HG03060 (cell line): ENCODE measurements at regions not wholly inside any gene's neighbourhood (a gene's known extent, or its start where the extent isn't known, plus 50 kb on each side); places are given as distances from the start of the nearest gene placed in this dataset.
"Not testable (repeated sequence)": the region's sequence is repeated elsewhere in the genome, so short reads cannot be mapped to it uniquely, and the experiment has no call there.

Source experiments
- ATAC-seq: cut with Tn5 transposase; IDR thresholded peaks from one replicate; pipeline ENCODE4 v1.9.1; 2021; ENCODE audit warnings: low read depth, moderate number of reproducible peaks; ENCODE audit not compliant: unreplicated experiment

- ATAC-seq: no peak
Observed at GRCh38 chr6:91082311-91082832, 495.5 kb upstream of the MAP3K7 start.

DNA sequence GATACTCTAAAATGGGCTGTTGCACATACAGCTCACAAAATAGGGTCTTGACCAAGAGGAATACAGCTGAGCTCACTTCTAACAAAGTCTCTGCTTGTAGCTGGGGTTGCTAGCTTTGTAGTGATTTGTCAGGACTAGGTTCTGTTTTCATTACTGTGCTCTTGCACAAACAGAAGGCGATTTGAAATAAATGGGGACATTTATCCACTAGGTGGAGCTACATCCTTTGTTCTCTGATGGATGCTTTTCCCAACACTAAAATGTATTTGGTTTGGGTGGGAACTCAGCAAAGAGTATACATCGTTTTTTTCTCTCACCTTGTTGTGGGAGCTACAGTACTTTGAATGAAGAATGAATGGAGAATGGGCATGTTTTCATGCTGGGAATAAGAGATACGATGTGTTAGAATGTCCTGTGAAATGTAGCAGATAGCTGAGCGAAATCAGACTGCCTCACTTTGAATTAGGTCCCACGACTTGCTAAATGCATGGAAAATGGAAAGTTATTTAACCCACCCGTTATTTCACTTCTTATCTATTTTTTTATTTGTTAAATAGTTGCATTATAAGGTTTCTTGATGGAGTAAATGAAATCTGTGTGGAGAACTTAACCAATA is 494.7 kb upstream of the MAP3K7 start:
- no peak for ATAC-seq

DNA sequence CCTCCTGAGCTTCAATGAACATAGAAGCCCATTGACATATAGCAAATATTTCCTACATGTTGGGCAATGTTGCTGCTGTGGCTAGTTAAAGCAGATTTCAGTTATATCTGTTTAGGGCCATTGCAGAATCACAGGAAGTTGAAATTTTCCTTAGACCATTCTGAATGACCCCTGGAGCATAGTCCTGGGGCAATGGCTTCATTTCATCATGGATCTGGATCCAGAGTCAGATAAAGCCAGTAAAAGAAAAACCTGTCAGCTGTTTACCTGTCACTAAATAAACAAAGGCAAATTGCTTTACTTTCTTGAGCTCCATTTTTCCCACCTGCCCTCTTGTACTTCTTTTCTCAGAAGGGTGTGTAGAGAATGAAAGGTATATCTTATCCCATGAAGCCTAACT is 494.0 kb upstream of the MAP3K7 start:
- no peak for ATAC-seq

- ATAC-seq: no peak
Observed at GRCh38 chr6:91079969-91080368, 493.1 kb upstream of the MAP3K7 start.

- ATAC-seq: no peak
Observed at GRCh38 chr6:91075244-91075976, 488.5 kb upstream of the MAP3K7 start.

- no peak for ATAC-seq
Observed at GRCh38 chr6:91063362-91063761, 476.5 kb upstream of the MAP3K7 start.

GRCh38 chr6:91057689-91058088 is 470.8 kb upstream of the MAP3K7 start:
- no peak for ATAC-seq

- ATAC-seq: no peak
Observed at GRCh38 chr6:91055959-91056358, 469.1 kb upstream of the MAP3K7 start.

- not testable (repeated sequence) for ATAC-seq
Observed at GRCh38 chr6:91052473-91053450, 465.9 kb upstream of the MAP3K7 start.

- no peak for ATAC-seq
Observed at GRCh38 chr6:91045161-91045560, 458.3 kb upstream of the MAP3K7 start.

DNA sequence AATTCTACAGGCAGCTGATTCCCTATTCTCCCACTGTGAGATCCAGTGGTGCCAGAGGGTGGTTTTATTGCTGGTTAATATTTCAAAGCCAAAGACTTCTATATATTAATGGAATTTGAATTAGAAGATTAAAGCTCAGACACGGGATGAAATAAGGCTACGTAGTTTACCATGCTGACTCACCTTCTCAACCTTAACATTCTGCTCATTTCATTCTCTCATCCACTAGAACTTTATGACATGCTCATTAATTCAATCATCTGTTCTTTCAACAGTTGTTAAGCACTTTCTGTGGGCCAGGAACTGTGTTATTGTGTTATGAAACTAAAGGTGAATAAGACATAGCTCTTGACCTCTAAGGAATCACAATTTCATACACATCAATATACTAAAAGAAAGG is 456.9 kb upstream of the MAP3K7 start:
- no peak for ATAC-seq

DNA sequence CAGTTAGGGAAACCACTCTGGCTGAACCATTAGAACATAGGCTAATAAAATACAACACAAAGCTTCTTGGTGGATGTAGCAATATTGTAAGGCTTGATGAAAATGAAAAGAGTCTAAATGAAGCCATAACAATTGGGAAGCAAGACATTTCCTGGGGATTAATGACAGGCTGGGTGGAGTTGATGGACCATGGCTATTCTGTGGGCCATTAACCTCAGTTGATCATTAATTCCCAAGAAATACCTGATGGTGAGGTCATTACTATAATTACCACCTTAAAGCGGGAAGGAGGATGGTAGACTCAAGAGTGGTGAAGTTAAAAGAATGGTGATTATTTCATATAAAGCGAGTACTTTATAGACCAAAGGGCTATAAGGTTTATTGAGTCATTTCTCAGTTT is 455.8 kb upstream of the MAP3K7 start:
- ATAC-seq: no peak

DNA sequence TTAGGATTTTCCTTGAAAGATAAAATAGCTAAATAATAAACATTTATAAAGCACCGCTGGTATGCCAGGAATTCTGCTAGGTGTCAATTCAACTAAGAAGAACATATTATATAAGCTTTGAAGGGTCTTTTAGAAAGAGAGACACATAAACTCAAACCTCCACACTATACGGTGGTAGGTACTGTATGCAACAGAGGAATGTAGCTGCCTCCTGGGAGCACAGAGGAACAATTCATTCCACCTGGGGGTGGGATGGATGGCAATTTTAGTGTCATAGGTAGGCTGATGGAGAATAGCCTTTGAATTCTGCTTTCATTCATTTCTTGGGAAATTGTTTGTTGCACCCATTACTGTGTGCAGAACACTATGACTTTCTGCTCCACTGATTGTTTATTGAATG is 447.1 kb upstream of the MAP3K7 start:
- no peak for ATAC-seq

DNA sequence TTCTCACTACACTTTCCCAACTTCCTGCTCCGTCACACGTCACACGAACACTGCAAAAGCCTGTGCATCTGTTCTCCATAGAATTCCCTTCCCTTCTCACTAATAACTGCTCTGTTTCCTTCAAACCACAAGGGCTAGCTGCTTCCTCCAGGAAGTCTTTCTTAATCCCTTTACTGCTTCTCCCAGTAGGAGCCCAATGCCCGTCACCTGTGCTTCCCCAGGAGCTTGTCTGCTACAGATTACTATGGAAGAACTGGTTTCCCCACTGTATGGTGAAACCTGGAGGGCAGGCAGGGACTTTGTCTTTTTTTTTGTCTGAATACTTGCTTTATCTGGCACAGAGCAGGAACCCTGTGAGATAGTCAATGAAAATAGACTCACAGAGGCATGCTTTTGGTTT is 444.7 kb upstream of the MAP3K7 start:
- no peak for ATAC-seq

DNA sequence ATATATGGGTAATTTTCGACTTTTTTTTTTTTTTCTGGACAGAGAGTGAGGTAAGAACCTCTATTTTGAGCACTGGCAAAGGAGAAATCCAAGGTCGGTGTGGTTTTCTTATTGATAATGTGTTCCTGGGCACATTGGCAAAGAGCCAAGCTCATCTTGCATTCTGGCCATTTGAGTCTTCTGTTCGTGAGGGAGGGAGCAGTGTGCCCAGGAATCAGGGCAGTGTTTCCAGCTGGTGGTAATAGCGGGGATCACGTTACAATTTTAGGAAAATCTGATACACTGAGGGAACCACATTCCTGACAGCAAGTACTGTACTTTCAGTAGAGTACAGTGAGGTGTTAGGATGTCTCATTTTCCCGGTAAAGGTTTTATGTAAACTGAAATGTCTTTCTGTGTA is 442.3 kb upstream of the MAP3K7 start:
- ATAC-seq: no peak

- no peak for ATAC-seq
Observed at GRCh38 chr6:91023529-91023928, 436.7 kb upstream of the MAP3K7 start.

- ATAC-seq: no peak
Observed at GRCh38 chr6:91020744-91021143, 433.9 kb upstream of the MAP3K7 start.

- ATAC-seq: no peak
Observed at GRCh38 chr6:91018586-91018985, 431.7 kb upstream of the MAP3K7 start.

DNA sequence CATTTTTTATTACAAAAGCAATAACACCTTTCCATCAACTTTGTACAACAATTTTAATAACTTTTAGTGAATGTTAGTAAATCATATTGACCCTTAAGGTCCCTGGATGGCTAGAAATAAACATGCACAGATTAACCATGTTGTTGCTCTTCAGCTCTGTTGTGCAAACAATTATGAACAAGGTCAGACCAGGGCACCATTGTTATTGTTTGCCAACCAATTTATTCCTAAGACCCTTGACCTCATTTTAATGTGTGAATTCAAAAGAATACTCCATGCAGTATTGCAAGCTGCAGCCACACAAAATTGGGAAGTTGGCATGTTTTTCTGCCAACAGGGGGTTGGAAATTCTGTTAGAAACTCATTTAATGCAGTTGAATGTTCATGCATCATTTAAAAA is 426.6 kb upstream of the MAP3K7 start:
- no peak for ATAC-seq

GRCh38 chr6:90997076-90997475 is 410.2 kb upstream of the MAP3K7 start:
- ATAC-seq: no peak

- ATAC-seq: no peak
Observed at GRCh38 chr6:90993770-90994169, 406.9 kb upstream of the MAP3K7 start.
